Body of pancreas (tissue), 4 donors: ENCODE measurements at regions not wholly inside any gene's neighbourhood (a gene's known extent, or its start where the extent isn't known, plus 50 kb on each side); places are given as distances from the start of the nearest gene placed in this dataset.
A peak's percentile ranks its signal among the peaks of the same experiment; 100 is the strongest.

Experiments
- ATAC-seq: fragments of 150-250 bp; one replicate; pipeline ENCODE4 v1.9.1; 2016
- DNase-seq, 4 donors: peaks; one replicate each; pipeline ENCODE4 v3.0.0-alpha.2; 2019
- H3K27ac ChIP-seq, 4 donors: fragments of 200-600 bp; sonication (generic); 1 replicate in 3 of 4; 2 replicates in 1 of 4; pipeline versions ENCODE4 v1.5.1 to v1.6.1; 2016 to 2019; ENCODE audit warnings: mild to moderate bottlenecking in 1 of 4, mixed read lengths in 1 of 4, moderate library complexity in 1 of 4
- H3K27me3 ChIP-seq, 2 donors: fragments of 200-600 bp; sonication (generic); one replicate each; pipeline ENCODE4 v1.6.0; 2016; ENCODE audit warnings: mild to moderate bottlenecking in 1 of 2
- H3K36me3 ChIP-seq, 2 donors: fragments of 200-600 bp; sonication (generic); replicated peaks in 1 of 2; 2 replicates each; pipeline ENCODE4 v1.5.1; 2016; ENCODE audit warnings: low read depth in 2 of 2; ENCODE audit not compliant: insufficient read depth in 1 of 2
- H3K4me1 ChIP-seq: fragments of 200-600 bp; sonication (generic); one replicate; pipeline ENCODE4 v1.6.0; 2016
- H3K4me3 ChIP-seq, 2 donors: fragments of 200-600 bp; sonication (generic); 1 replicate in 1 of 2; 2 replicates in 1 of 2; pipeline ENCODE4 v1.5.1; 2016 to 2019
- H3K9me3 ChIP-seq, 3 donors: fragments of 200-600 bp; sonication (generic); 1 replicate in 2 of 3; 2 replicates in 1 of 3; pipeline ENCODE4 v1.5.1; 2016
- POLR2A ChIP-seq, 3 donors: fragments of 450-650 bp; IDR thresholded peaks; one replicate each; pipeline ENCODE4 v1.6.1; 2016; ENCODE audit warnings: antibody characterized with exemption in 3 of 3, mild to moderate bottlenecking in 2 of 3
- WGBS, 2 donors: methylation state at CpG; one replicate each; pipeline ENCODE4 v1.1.5; 2017; 5-methylcytosine and 5-hydroxymethylcytosine counted together
- intact Hi-C: fragments of 100-400 bp; cut with DNase I; formaldehyde crosslinking; loops from one replicate; pipeline ENCODE4 v1.15.1; 2023
- TF ChIP-seq, protein P1 (sequence below), 7 experiments: fragments of 450-650 bp in 4 of 7; fragments of 200-600 bp in 3 of 7; sonication (generic) in 3 of 7; IDR thresholded peaks; one replicate each; pipeline ENCODE4 v1.5.1; 2016 to 2019; ENCODE audit warnings: antibody characterized with exemption in 7 of 7

DNA sequence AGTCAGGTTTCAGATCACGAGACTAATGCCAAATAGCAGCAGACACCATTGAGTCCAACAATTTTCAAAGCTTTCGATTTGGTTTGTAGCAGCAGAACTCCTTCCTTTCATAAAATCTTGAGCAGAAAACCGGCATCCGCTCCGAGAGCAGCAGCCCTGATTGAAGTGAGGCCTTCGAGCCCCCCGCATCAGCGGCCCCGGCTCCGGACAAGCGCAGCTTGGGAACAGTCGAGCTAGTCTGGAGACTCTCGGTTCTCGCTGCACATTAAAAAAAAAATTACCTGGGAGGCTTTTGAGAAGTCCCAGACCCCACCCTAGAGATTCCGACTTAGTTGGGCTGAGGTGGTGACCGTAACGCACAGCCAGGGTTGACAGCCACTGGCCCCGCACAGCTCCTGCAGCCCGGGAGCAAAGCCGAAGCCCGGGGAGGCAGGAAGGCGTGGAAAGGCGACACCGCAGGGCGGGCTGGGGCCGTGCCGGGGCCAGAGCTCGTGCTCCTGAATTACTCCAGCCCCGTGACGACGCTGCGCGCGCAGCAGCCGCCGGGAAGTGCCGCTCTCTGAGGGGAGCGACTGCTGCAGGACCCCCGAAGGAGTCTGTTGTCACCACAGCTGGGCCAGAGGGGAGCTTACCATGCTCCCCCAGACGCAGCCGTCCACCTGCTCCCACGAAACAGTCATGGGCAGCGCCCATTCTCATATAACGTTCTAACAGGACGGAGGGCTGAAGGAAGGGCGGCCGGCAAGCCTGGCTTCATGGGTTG lies 57.8 kb downstream of the SPATA19 start:
- TF ChIP-seq, protein P1, sequence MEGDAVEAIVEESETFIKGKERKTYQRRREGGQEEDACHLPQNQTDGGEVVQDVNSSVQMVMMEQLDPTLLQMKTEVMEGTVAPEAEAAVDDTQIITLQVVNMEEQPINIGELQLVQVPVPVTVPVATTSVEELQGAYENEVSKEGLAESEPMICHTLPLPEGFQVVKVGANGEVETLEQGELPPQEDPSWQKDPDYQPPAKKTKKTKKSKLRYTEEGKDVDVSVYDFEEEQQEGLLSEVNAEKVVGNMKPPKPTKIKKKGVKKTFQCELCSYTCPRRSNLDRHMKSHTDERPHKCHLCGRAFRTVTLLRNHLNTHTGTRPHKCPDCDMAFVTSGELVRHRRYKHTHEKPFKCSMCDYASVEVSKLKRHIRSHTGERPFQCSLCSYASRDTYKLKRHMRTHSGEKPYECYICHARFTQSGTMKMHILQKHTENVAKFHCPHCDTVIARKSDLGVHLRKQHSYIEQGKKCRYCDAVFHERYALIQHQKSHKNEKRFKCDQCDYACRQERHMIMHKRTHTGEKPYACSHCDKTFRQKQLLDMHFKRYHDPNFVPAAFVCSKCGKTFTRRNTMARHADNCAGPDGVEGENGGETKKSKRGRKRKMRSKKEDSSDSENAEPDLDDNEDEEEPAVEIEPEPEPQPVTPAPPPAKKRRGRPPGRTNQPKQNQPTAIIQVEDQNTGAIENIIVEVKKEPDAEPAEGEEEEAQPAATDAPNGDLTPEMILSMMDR (IDR thresholded peaks at IDR 0.05) = no peak
- no peak for TF ChIP-seq POLR2A (IDR thresholded peaks at IDR 0.05)
- WGBS, 2 donors = 8 to 26% methylated on average over 18 to 45 of the region's 47 CpGs
- no peak overlapping the region for H3K27ac ChIP-seq
- no peaks in the 10 kb centered on the region for H3K9me3 ChIP-seq
- H3K4me1 ChIP-seq = peaks cover 6% of the 10 kb centered on the region
- DNase-seq = peak; percentile 8 to 60 (median 26)
- no peak overlapping the region for H3K4me3 ChIP-seq
- H3K36me3 ChIP-seq = no peaks in the 10 kb centered on the region
- intact Hi-C loops = no loop called here
- H3K27me3 ChIP-seq = peaks cover 0 to 17% of the 10 kb centered on the region in 2 donors
- ATAC-seq = peak; percentile 12

DNA sequence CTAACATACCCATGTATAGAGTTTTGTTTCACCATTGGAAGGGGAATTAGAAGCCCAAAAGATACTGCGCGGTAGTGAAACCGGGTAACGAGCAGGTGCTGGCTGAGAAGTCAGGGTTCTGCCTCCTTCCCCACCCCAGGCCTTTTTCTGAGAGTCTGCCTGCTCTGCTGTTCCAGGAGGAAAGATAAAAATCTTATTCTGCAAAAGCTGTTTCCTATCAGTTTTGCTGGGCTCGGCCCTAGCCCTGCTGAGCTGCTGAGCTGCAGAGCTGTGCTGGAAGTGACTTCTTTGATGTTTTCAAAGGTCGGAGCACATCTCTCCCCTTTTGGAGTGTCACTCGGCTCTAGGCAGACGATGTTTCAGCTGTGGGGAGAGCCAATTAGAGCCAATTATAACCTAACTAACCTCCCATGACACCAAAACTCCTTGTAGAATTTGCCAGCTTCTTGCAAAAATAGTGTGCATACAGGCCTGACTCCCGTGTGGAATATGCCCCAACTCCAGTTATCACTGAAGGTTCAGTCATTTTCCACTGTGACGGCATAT lies 59.4 kb downstream of the SPATA19 start:
- TF ChIP-seq, protein P1 (IDR thresholded peaks at IDR 0.05) = no peak
- TF ChIP-seq POLR2A (IDR thresholded peaks at IDR 0.05) = no peak
- ATAC-seq (no peak), DNase-seq (no peak)
- Histone ChIP-seq H3K9me3 (no peaks in the 10 kb centered on the region), H3K36me3 (no peaks in the 10 kb centered on the region), H3K4me1 (peaks cover 6% of the 10 kb centered on the region), H3K27ac (no peak overlapping the region), H3K4me3 (no peak overlapping the region), H3K27me3 (peaks cover 0 to 17% of the 10 kb centered on the region in 2 donors)
- intact Hi-C loops = no loop called here
- WGBS, 2 donors = 61 to 67% methylated on average over 10 of the region's 10 CpGs

- Histone ChIP-seq H3K9me3 (no peaks in the 10 kb centered on the region), H3K4me3 (no peak overlapping the region), H3K36me3 (no peaks in the 10 kb centered on the region), H3K4me1 (peaks cover 6% of the 10 kb centered on the region), H3K27ac (no peak overlapping the region), H3K27me3 (peaks cover 0 to 17% of the 10 kb centered on the region in 2 donors)
- WGBS, 2 donors = 60 to 70% methylated on average over 6 of the region's 6 CpGs
- ATAC-seq (no peak), DNase-seq (no peak)
- intact Hi-C loops = no loop called here
- TF ChIP-seq POLR2A (IDR thresholded peaks at IDR 0.05) = no peak
- TF ChIP-seq, protein P1 (IDR thresholded peaks at IDR 0.05) = no peak
Measured at GRCh38 chr11:133784359-133784758, 61.0 kb downstream of the SPATA19 start.

DNA sequence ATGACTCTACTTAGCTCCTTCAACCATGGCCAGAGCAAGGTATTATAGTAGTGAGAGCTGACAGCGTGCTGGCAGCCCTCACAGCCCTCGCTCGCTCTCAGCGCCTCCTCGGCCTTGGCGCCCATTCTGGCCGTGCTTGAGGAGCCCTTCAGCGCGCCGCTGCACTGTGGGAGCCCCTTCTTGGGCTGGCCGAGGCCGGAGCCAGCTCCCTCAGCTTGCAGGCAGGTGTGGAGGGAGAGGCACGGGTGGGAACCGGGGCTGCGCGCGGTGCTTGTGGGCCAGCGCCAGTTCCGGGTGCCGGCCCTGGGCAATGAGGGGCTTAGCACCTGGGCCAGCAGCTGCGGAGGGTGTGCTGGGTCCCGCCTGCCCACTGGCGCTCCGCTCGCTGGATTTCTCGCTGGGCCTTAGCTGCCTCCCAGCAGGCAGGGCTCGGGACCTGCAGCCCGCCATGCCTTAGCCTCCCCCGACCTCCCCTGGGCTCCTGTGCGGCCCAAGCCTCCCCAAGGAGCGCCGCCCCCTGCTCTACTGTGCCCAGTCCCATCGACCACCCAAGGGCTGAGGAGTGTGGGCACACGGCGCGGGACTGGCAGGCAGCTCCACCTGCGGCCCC lies 63.1 kb downstream of the SPATA19 start:
- no peak for DNase-seq
- 82 to 86% methylated on average over 10 to 37 of the region's 37 CpGs for WGBS, 2 donors
- intact Hi-C loops = no loop called here
- ATAC-seq = no peak
- Histone ChIP-seq H3K9me3 (no peaks in the 10 kb centered on the region), H3K27ac (no peak overlapping the region), H3K4me3 (no peak overlapping the region), H3K4me1 (no peaks in the 10 kb centered on the region), H3K36me3 (no peaks in the 10 kb centered on the region), H3K27me3 (no peaks in the 10 kb centered on the region)
- TF ChIP-seq, protein P1 (IDR thresholded peaks at IDR 0.05) = no peak
- TF ChIP-seq POLR2A (IDR thresholded peaks at IDR 0.05) = no peak
